ENCODE measurements at regions not wholly inside any gene's neighbourhood (a gene's known extent, or its start where the extent isn't known, plus 50 kb on each side); places are given as distances from the start of the nearest gene placed in this dataset.
"Not testable (repeated sequence)": the region's sequence is repeated elsewhere in the genome, so short reads cannot be mapped to it uniquely, and the experiment has no call there.

GRCh38 chr13:33645591-33646554 lies 172.1 kb upstream of the RFC3 start:
- H3K4me3 ChIP-seq (ENCODE audit: low read length), result no peak overlapping the region
- peaks cover 27% of the 10 kb centered on the region for H3K4me1 ChIP-seq (ENCODE audit: control insufficient read depth, insufficient read depth, low read length)
- no peaks in the 10 kb centered on the region for H3K27me3 ChIP-seq (ENCODE audit: control insufficient read depth, insufficient read depth, low read length)
- no peaks in the 10 kb centered on the region for H3K9me3 ChIP-seq (replicated peaks; ENCODE audit: control insufficient read depth, low read depth, low read length)
- DNase-seq, result no peak
- peak overlapping the region; percentile 89 for H3K27ac ChIP-seq (ENCODE audit: low read length)
- no peaks in the 10 kb centered on the region for H3K36me3 ChIP-seq (ENCODE audit: control insufficient read depth, insufficient read depth, low read length)
- no CpG with 5 or more reads among the region's 10 CpGs for WGBS (ENCODE audit: insufficient coverage)

DNA sequence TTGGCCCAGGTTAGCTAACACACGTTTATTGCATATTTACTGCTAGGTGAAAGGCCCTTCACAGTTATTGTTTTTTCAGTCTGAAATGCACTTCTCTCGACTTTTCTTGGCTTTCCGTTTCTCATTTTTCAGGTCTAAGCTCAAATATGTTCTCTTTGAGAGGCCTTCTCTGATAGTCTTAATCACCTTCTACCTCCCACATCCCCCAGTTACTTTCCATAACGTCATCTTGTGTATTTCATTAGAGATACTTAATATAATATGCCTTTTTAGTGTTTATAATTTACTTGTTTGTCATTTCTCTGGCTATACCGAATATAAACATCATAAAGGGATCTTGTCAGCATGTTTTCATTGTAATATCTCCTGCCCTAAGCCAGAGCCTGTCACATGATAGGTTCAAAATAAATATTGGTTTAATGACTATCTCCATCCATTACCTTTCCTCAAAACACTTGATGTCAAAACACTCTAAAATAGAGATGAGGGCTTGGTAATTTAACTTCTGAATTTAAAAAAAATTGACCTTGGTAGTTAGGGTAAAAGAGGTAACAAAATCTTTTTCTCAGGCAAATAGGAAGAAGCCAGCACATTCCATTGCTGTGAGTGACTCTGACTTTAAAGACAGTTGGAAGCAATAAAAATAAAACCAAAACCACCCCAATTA lies 168.6 kb upstream of the RFC3 start:
- DNase-seq, result no peak
- no CpG with 5 or more reads among the region's 5 CpGs for WGBS (ENCODE audit: insufficient coverage)
- Histone ChIP-seq H3K27me3 (ENCODE audit: control insufficient read depth, insufficient read depth, low read length) (no peaks in the 10 kb centered on the region), H3K27ac (ENCODE audit: low read length) (no peak overlapping the region), H3K9me3 (replicated peaks; ENCODE audit: control insufficient read depth, low read depth, low read length) (no peaks in the 10 kb centered on the region), H3K36me3 (ENCODE audit: control insufficient read depth, insufficient read depth, low read length) (no peaks in the 10 kb centered on the region), H3K4me1 (ENCODE audit: control insufficient read depth, insufficient read depth, low read length) (peaks cover 5% of the 10 kb centered on the region), H3K4me3 (ENCODE audit: low read length) (no peak overlapping the region)

GRCh38 chr13:33651766-33652165 lies 166.2 kb upstream of the RFC3 start:
- no CpG with 5 or more reads among the region's 3 CpGs for WGBS (ENCODE audit: insufficient coverage)
- Histone ChIP-seq H3K9me3 (replicated peaks; ENCODE audit: control insufficient read depth, low read depth, low read length) (no peaks in the 10 kb centered on the region), H3K4me3 (ENCODE audit: low read length) (no peak overlapping the region), H3K36me3 (ENCODE audit: control insufficient read depth, insufficient read depth, low read length) (no peaks in the 10 kb centered on the region), H3K4me1 (ENCODE audit: control insufficient read depth, insufficient read depth, low read length) (no peaks in the 10 kb centered on the region), H3K27me3 (ENCODE audit: control insufficient read depth, insufficient read depth, low read length) (no peaks in the 10 kb centered on the region), H3K27ac (ENCODE audit: low read length) (no peak overlapping the region)
- no peak for DNase-seq

GRCh38 chr13:33657274-33657673 lies 160.7 kb upstream of the RFC3 start:
- H3K27me3 ChIP-seq (ENCODE audit: control insufficient read depth, insufficient read depth, low read length), result no peaks in the 10 kb centered on the region
- WGBS (ENCODE audit: insufficient coverage), result 100% methylated on average over 1 of the region's 3 CpGs
- H3K9me3 ChIP-seq (replicated peaks; ENCODE audit: control insufficient read depth, low read depth, low read length), result no peaks in the 10 kb centered on the region

GRCh38 chr13:33659466-33659865 lies 158.5 kb upstream of the RFC3 start:
- Histone ChIP-seq H3K36me3 (ENCODE audit: control insufficient read depth, insufficient read depth, low read length) (no peaks in the 10 kb centered on the region), H3K27me3 (ENCODE audit: control insufficient read depth, insufficient read depth, low read length) (no peaks in the 10 kb centered on the region), H3K4me3 (ENCODE audit: low read length) (no peak overlapping the region), H3K4me1 (ENCODE audit: control insufficient read depth, insufficient read depth, low read length) (no peaks in the 10 kb centered on the region), H3K9me3 (replicated peaks; ENCODE audit: control insufficient read depth, low read depth, low read length) (no peaks in the 10 kb centered on the region), H3K27ac (ENCODE audit: low read length) (no peak overlapping the region)
- no peak for DNase-seq
- WGBS (ENCODE audit: insufficient coverage), result 66% methylated on average over 3 of the region's 4 CpGs

More at GRCh38 chr13:33657274-33657673, 160.7 kb upstream of the RFC3 start:
- no peak for DNase-seq
- no peak overlapping the region for H3K4me3 ChIP-seq (ENCODE audit: low read length)
- H3K27ac ChIP-seq (ENCODE audit: low read length), result no peak overlapping the region
- H3K36me3 ChIP-seq (ENCODE audit: control insufficient read depth, insufficient read depth, low read length), result no peaks in the 10 kb centered on the region
- H3K4me1 ChIP-seq (ENCODE audit: control insufficient read depth, insufficient read depth, low read length), result no peaks in the 10 kb centered on the region

- Histone ChIP-seq H3K9me3 (replicated peaks; ENCODE audit: control insufficient read depth, low read depth, low read length) (no peaks in the 10 kb centered on the region), H3K27ac (ENCODE audit: low read length) (no peak overlapping the region), H3K36me3 (ENCODE audit: control insufficient read depth, insufficient read depth, low read length) (no peaks in the 10 kb centered on the region), H3K4me1 (ENCODE audit: control insufficient read depth, insufficient read depth, low read length) (no peaks in the 10 kb centered on the region), H3K27me3 (ENCODE audit: control insufficient read depth, insufficient read depth, low read length) (no peaks in the 10 kb centered on the region), H3K4me3 (ENCODE audit: low read length) (no peak overlapping the region)
- WGBS (ENCODE audit: insufficient coverage), result no CpG with 5 or more reads among the region's 2 CpGs
- DNase-seq, result no peak
Observed at GRCh38 chr13:33659894-33660293, 158.1 kb upstream of the RFC3 start.

DNA sequence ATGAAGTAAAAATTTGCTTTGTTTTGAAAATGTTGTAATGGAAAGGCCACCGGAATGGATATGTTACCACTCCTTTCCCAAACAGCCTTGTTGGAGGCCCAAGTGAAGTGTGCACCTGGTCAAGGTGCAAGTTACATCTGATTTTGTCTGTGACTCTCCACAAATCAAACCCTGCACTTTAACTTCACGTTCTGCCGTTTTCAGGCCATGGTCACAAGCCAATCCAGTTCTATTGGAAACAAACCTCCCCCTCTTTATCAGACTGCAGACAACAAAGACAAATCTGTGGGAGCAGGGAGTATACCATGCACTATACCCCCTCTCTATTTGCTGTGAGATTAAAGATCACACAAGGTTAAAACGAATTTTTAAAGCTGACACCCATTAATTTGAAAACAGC lies 155.6 kb upstream of the RFC3 start:
- DNase-seq, result no peak

GRCh38 chr13:33665626-33666175 lies 152.2 kb upstream of the RFC3 start:
- Histone ChIP-seq H3K36me3 (ENCODE audit: control insufficient read depth, insufficient read depth, low read length) (no peaks in the 10 kb centered on the region), H3K4me1 (ENCODE audit: control insufficient read depth, insufficient read depth, low read length) (no peaks in the 10 kb centered on the region), H3K9me3 (replicated peaks; ENCODE audit: control insufficient read depth, low read depth, low read length) (no peaks in the 10 kb centered on the region), H3K27ac (ENCODE audit: low read length) (no peak overlapping the region), H3K27me3 (ENCODE audit: control insufficient read depth, insufficient read depth, low read length) (no peaks in the 10 kb centered on the region), H3K4me3 (ENCODE audit: low read length) (no peak overlapping the region)
- DNase-seq, result peak; percentile 16
- WGBS (ENCODE audit: insufficient coverage), result 43% methylated on average over 3 of the region's 4 CpGs

More for the DNA sequence above, 155.6 kb upstream of the RFC3 start:
- no peaks in the 10 kb centered on the region for H3K36me3 ChIP-seq (ENCODE audit: control insufficient read depth, insufficient read depth, low read length)
- H3K4me1 ChIP-seq (ENCODE audit: control insufficient read depth, insufficient read depth, low read length), result no peaks in the 10 kb centered on the region
- H3K9me3 ChIP-seq (replicated peaks; ENCODE audit: control insufficient read depth, low read depth, low read length), result no peaks in the 10 kb centered on the region
- no peak overlapping the region for H3K4me3 ChIP-seq (ENCODE audit: low read length)
- WGBS (ENCODE audit: insufficient coverage), result 67% methylated on average over 3 of the region's 4 CpGs
- H3K27me3 ChIP-seq (ENCODE audit: control insufficient read depth, insufficient read depth, low read length), result no peaks in the 10 kb centered on the region
- no peak overlapping the region for H3K27ac ChIP-seq (ENCODE audit: low read length)

GRCh38 chr13:33671560-33671959 lies 146.4 kb upstream of the RFC3 start:
- Histone ChIP-seq H3K27me3 (ENCODE audit: control insufficient read depth, insufficient read depth, low read length) (no peaks in the 10 kb centered on the region), H3K36me3 (ENCODE audit: control insufficient read depth, insufficient read depth, low read length) (no peaks in the 10 kb centered on the region), H3K9me3 (replicated peaks; ENCODE audit: control insufficient read depth, low read depth, low read length) (no peaks in the 10 kb centered on the region), H3K27ac (ENCODE audit: low read length) (no peak overlapping the region), H3K4me1 (ENCODE audit: control insufficient read depth, insufficient read depth, low read length) (no peaks in the 10 kb centered on the region), H3K4me3 (ENCODE audit: low read length) (no peak overlapping the region)
- DNase-seq, result no peak

DNA sequence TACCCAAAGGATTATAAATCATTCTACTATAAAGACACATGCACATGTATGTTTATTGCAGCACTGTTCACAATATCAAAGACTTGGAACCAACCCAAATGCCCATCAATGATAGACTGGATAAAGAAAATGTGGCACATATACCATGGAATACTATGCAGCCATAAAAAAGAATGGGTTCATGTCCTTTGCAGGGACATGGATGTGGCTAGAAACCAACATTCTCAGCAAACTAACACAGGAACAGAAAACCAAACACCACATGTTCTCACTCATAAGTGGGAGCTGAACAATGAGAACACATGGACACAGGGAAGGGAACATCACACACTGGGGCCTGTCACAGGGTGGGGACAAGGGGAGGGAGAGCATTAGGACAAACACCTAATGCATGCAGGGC lies 145.9 kb upstream of the RFC3 start:
- not testable (repeated sequence) for DNase-seq; H3K27me3 ChIP-seq (ENCODE audit: control insufficient read depth, insufficient read depth, low read length); H3K9me3 ChIP-seq (replicated peaks; ENCODE audit: control insufficient read depth, low read depth, low read length); H3K27ac ChIP-seq (ENCODE audit: low read length); H3K4me3 ChIP-seq (ENCODE audit: low read length); H3K36me3 ChIP-seq (ENCODE audit: control insufficient read depth, insufficient read depth, low read length); H3K4me1 ChIP-seq (ENCODE audit: control insufficient read depth, insufficient read depth, low read length)
